ENCODE measurements at regions not wholly inside any gene's neighbourhood (a gene's known extent, or its start where the extent isn't known, plus 50 kb on each side); places are given as distances from the start of the nearest gene placed in this dataset.

DNA sequence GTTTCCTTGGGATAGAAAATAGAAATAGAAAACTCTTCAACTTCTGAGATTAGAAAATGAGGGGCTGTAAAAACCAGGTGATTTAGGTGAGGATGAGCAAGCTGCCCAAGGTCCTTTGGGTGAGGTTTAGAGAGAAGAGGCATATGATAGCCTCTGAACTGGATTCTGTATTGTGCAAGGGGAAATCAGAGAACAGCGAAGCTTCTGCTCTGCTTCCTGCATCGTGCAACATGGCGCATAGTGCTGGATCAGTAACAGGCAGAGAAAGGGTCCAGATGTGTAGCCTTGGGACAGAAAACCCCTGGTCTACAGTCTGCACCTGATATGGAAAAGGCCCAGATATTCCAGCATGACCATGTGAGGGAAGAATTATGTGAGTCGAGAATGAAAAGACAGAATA lies 121.7 kb downstream of the MBL2 start:
- Histone ChIP-seq H3K36me3 (no peaks in the 10 kb centered on the region), H3K27ac (no peak overlapping the region), H3K4me3 (no peak overlapping the region), H3K9me3 (ENCODE audit: low read depth) (no peaks in the 10 kb centered on the region), H3K27me3 (peaks cover 61% of the 10 kb centered on the region), H3K4me1 (ENCODE audit: low read depth) (peaks cover 20% of the 10 kb centered on the region)
- no peak for DNase-seq (ENCODE audit: low read depth in 1 of 2, low spot score in 1 of 2)
- TF ChIP-seq, protein P1, sequence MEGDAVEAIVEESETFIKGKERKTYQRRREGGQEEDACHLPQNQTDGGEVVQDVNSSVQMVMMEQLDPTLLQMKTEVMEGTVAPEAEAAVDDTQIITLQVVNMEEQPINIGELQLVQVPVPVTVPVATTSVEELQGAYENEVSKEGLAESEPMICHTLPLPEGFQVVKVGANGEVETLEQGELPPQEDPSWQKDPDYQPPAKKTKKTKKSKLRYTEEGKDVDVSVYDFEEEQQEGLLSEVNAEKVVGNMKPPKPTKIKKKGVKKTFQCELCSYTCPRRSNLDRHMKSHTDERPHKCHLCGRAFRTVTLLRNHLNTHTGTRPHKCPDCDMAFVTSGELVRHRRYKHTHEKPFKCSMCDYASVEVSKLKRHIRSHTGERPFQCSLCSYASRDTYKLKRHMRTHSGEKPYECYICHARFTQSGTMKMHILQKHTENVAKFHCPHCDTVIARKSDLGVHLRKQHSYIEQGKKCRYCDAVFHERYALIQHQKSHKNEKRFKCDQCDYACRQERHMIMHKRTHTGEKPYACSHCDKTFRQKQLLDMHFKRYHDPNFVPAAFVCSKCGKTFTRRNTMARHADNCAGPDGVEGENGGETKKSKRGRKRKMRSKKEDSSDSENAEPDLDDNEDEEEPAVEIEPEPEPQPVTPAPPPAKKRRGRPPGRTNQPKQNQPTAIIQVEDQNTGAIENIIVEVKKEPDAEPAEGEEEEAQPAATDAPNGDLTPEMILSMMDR (IDR thresholded peaks at IDR 0.05; ENCODE audit: low read depth, low read length) = no peak

DNA sequence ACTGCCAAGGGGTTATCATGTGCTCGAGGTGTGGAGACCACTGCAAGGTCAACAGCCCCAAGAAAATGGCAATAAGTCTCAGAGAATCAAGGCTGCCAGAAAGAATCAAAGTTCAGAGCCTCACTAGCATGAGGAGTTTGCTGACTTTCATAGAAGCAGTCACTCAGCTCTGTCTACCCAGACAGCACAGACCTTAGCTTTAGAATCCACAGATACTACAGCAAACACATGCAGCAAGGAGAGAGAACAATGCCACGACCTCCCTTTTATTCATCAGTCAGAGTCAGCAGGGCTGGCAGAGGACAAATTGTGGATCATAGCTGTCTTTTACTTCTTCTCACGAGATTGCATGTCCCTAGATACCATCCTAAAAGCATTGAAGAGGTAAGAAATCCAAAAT lies 121.3 kb downstream of the MBL2 start:
- no peak for DNase-seq (ENCODE audit: low read depth in 1 of 2, low spot score in 1 of 2)
- no peak overlapping the region for H3K27ac ChIP-seq
- H3K27me3 ChIP-seq = peaks cover 65% of the 10 kb centered on the region
- peaks cover 20% of the 10 kb centered on the region for H3K4me1 ChIP-seq (ENCODE audit: low read depth)
- no peaks in the 10 kb centered on the region for H3K9me3 ChIP-seq (ENCODE audit: low read depth)
- no peaks in the 10 kb centered on the region for H3K36me3 ChIP-seq
- TF ChIP-seq, protein P1 (IDR thresholded peaks at IDR 0.05; ENCODE audit: low read depth, low read length) = no peak
- H3K4me3 ChIP-seq = no peak overlapping the region

DNA sequence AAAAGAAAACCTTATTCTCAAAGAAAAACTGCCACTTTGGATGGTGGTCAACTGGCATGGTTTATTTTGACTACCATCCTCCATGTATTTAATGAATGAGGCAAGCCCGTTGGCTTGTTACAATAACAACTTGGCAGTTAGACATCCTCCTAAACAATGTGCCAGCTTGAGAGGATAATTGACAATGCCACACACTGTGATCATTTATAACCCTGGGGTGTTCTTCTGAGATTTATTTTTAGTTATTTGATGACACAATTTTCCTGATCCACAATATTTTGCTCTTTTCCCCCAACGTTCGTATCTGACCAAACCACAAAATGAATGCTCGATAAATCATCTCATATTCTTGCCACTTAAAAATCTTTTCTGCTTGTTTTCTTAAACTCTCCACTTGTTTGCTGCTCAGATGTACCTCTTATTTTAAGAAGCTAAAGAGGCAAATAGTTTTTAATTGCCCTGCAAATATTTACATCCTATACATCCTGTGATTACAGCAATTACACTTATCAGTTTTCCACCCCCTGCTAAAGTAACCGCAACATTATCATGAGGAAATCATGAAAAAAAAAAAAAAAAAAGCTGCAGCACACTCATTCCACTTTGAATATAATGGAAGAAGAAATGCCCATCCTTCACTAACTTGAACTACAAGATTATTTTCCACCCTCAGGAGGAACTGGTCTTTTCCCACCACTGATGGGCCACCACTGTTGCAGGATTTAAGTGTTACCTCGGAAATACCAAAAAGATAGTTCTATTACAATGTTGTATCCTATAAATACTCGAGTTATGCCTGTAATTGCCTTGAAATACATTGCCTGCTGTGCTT lies 119.9 kb downstream of the MBL2 start:
- H3K27ac ChIP-seq = no peak overlapping the region
- peaks cover 20% of the 10 kb centered on the region for H3K4me1 ChIP-seq (ENCODE audit: low read depth)
- TF ChIP-seq, protein P1 (IDR thresholded peaks at IDR 0.05; ENCODE audit: low read depth, low read length) = no peak
- H3K4me3 ChIP-seq = no peak overlapping the region
- peaks cover 76% of the 10 kb centered on the region for H3K27me3 ChIP-seq
- peak in 1 of 2 donors; percentile 13 for DNase-seq (ENCODE audit: low read depth in 1 of 2, low spot score in 1 of 2)
- H3K9me3 ChIP-seq (ENCODE audit: low read depth) = no peaks in the 10 kb centered on the region
- no peaks in the 10 kb centered on the region for H3K36me3 ChIP-seq

DNA sequence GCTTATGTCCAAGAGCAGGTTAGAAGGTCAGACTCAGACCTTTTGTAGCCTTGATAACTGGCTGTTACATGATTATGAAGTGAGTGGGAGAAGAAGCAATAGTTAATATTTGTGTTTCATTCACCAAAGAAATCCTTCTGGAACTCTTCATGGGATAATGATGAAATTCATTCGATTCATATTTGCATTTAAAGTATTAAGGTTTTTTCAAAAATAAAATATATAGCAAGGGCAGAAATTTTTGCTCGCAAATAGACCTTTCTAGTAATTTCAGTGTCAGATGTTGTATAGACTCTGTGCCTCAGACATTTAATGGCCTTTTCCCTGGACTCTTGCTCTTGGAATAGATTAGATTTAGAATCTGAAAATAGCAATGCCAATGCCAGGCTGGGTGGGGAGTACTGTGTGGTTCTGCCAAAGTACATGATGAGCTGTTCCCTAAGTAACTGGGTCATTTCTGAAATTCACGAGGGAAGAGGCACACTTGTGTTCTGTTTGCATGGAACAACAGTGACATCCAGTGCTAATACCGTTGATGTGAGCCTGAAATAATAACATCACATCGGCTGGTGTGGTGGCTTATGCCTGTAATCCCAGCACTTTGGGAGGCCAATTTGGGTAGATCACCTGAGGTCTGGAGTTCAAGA lies 119.2 kb downstream of the MBL2 start:
- DNase-seq (ENCODE audit: low read depth in 1 of 2, low spot score in 1 of 2) = peak; percentile 12 to 14
- Histone ChIP-seq H3K27me3 (peaks cover 76% of the 10 kb centered on the region), H3K36me3 (no peaks in the 10 kb centered on the region), H3K9me3 (ENCODE audit: low read depth) (no peaks in the 10 kb centered on the region), H3K27ac (no peak overlapping the region), H3K4me3 (no peak overlapping the region), H3K4me1 (ENCODE audit: low read depth) (peaks cover 20% of the 10 kb centered on the region)
- TF ChIP-seq, protein P1 (IDR thresholded peaks at IDR 0.05; ENCODE audit: low read depth, low read length) = no peak

DNA sequence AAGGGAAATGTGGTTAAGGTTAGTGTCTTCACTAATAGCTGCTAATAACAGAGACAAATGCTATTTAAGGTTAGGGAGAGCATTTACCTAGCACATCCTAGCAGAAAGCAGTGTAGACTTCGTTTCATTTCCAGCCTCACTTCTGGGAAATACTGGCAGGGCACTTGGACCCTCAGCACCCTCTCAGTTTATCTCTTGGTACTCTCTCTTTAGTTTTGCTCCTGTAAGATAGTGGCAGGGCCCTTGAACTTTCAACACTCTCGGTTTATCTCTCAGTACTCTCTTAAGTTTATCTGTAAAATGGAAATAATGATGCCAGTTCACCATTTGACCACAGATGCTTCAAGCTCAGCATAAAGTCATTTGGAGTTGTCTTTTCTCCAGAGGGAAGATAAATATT lies 118.4 kb downstream of the MBL2 start:
- TF ChIP-seq, protein P1 (IDR thresholded peaks at IDR 0.05; ENCODE audit: low read depth, low read length) = no peak
- Histone ChIP-seq H3K27me3 (peaks cover 76% of the 10 kb centered on the region), H3K4me3 (no peak overlapping the region), H3K36me3 (no peaks in the 10 kb centered on the region), H3K9me3 (ENCODE audit: low read depth) (no peaks in the 10 kb centered on the region), H3K27ac (no peak overlapping the region), H3K4me1 (ENCODE audit: low read depth) (peaks cover 20% of the 10 kb centered on the region)
- DNase-seq (ENCODE audit: low read depth in 1 of 2, low spot score in 1 of 2) = peak in 1 of 2 donors; percentile 80
